Ascending aorta (tissue), 2 donors: ENCODE measurements at regions not wholly inside any gene's neighbourhood (a gene's known extent, or its start where the extent isn't known, plus 50 kb on each side); places are given as distances from the start of the nearest gene placed in this dataset.

Experiments used
- DNase-seq, 2 donors: peaks; one replicate each; pipeline ENCODE4 v3.0.0-alpha.2; 2019; ENCODE audit warnings: low spot score in 2 of 2
- H3K27ac ChIP-seq, 2 donors: fragments of 200-600 bp; sonication (generic); one replicate each; pipeline ENCODE4 v1.5.1; 2016 to 2017; ENCODE audit warnings: mild to moderate bottlenecking in 1 of 2
- H3K27me3 ChIP-seq: fragments of 200-600 bp; sonication (generic); one replicate; pipeline ENCODE4 v1.5.1; 2017
- H3K36me3 ChIP-seq, 2 donors: fragments of 200-600 bp; sonication (generic); one replicate each; pipeline ENCODE4 v1.5.1; 2016
- H3K4me1 ChIP-seq, 2 donors: fragments of 200-600 bp; sonication (generic); one replicate each; pipeline ENCODE4 v1.5.1; 2016 to 2017; ENCODE audit warnings: mild to moderate bottlenecking in 1 of 2
- H3K4me3 ChIP-seq, 2 donors: fragments of 200-600 bp; sonication (generic); one replicate each; pipeline ENCODE4 v1.5.1; 2016 to 2017; ENCODE audit warnings: mild to moderate bottlenecking in 1 of 2
- H3K9me3 ChIP-seq, 2 donors: fragments of 200-600 bp; sonication (generic); one replicate each; pipeline ENCODE4 v1.5.1; 2016
- intact Hi-C: fragments of 100-400 bp; cut with DNase I; formaldehyde crosslinking; loops from one replicate; pipeline ENCODE4 v1.15.1; 2023
- TF ChIP-seq, protein P1 (sequence below), 3 experiments: fragments of 200-600 bp in 2 of 3; fragments of 450-650 bp in 1 of 3; sonication (generic) in 2 of 3; IDR thresholded peaks; one replicate each; pipeline ENCODE4 v1.5.1; 2016 to 2019; ENCODE audit warnings: antibody characterized with exemption in 3 of 3, mild to moderate bottlenecking in 1 of 3, moderate library complexity in 1 of 3

DNA sequence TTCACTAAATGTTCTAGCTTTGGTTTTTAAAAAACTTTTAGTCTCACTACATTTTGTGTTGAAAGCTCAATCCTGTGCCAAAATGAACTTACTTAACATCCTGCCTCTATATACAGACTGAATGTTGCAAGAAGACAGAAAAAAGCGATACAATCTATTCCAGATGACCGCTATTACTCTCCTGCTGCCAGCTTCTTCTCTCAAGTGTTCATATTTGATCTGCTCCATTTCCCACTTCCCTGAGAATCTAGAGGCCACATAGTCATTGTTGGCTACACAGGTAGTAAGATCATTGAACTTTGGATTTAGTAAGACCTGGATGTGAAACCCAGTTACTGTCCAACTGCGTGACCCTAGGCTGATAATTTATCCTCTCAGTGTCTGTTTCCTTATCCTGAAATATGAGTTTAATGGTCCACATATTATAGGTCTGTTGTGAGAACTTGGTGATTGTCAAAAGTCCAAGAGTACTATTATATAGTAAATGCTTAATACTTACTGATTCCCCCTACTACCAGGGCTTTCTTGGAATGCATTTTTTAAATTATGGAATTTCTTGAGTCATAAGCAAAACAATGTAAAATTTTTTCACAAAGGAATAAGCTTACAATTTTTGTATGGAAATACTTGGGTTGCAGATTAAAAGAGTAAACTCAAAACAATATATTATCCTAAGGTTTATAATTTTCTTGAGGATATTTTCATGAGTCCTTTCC is 976.8 kb upstream of the ADGRL3 start:
- H3K27me3 ChIP-seq: no peaks in the 10 kb centered on the region
- peaks cover 0 to 6% of the 10 kb centered on the region in 2 donors for H3K4me1 ChIP-seq
- intact Hi-C loops: no loop called here
- H3K27ac ChIP-seq: no peak overlapping the region
- H3K36me3 ChIP-seq: no peaks in the 10 kb centered on the region
- no peak for DNase-seq
- H3K4me3 ChIP-seq: no peak overlapping the region
- TF ChIP-seq, protein P1, sequence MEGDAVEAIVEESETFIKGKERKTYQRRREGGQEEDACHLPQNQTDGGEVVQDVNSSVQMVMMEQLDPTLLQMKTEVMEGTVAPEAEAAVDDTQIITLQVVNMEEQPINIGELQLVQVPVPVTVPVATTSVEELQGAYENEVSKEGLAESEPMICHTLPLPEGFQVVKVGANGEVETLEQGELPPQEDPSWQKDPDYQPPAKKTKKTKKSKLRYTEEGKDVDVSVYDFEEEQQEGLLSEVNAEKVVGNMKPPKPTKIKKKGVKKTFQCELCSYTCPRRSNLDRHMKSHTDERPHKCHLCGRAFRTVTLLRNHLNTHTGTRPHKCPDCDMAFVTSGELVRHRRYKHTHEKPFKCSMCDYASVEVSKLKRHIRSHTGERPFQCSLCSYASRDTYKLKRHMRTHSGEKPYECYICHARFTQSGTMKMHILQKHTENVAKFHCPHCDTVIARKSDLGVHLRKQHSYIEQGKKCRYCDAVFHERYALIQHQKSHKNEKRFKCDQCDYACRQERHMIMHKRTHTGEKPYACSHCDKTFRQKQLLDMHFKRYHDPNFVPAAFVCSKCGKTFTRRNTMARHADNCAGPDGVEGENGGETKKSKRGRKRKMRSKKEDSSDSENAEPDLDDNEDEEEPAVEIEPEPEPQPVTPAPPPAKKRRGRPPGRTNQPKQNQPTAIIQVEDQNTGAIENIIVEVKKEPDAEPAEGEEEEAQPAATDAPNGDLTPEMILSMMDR (IDR thresholded peaks at IDR 0.05): no peak
- no peaks in the 10 kb centered on the region for H3K9me3 ChIP-seq

DNA sequence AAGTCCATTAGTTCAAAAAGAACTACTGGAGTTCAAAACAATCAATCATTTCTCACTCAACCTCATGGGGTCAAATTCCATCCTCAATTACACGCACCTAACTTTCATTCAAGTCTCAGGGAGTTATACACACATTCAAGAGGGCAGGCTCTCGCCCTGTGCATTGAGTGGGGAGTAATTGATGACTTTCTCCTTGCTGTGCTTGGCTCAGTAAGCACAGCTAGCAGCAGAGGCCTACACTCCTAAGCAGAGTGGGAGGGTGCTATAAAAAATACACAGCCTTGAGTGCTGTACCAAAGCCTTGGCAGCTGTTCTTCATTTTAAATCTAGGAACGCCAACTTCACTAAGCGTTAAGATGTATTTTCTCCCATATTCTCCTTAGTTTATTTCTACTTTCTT is 958.3 kb upstream of the ADGRL3 start:
- Histone ChIP-seq H3K9me3 (no peaks in the 10 kb centered on the region), H3K27ac (no peak overlapping the region), H3K4me3 (no peak overlapping the region), H3K36me3 (no peaks in the 10 kb centered on the region), H3K27me3 (no peaks in the 10 kb centered on the region), H3K4me1 (peaks cover 0 to 13% of the 10 kb centered on the region in 2 donors)
- no peak for DNase-seq
- TF ChIP-seq, protein P1 (IDR thresholded peaks at IDR 0.05): no peak
- intact Hi-C loops: no loop called here

DNA sequence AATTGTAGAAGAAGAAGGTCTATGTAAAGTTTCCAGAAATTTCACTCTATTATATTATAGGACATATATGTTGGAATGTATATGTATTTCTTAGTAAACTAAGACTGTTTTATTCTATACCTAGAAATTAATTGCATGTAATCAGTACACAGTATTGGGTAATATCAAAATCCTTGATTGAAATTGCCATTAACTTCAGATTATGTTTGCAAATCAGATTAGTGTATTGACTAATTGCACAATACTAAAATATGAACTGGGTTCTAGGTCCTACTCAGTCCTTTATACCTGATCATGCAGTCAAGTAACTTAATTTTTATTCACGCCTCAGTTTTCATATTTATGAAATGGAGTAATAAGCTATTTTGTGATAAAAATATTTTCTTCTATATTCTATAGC is 950.3 kb upstream of the ADGRL3 start:
- no peaks in the 10 kb centered on the region for H3K9me3 ChIP-seq
- no peak overlapping the region for H3K27ac ChIP-seq
- no peak overlapping the region for H3K4me3 ChIP-seq
- intact Hi-C loops: no loop called here
- no peaks in the 10 kb centered on the region for H3K36me3 ChIP-seq
- DNase-seq: no peak
- no peaks in the 10 kb centered on the region for H3K27me3 ChIP-seq
- H3K4me1 ChIP-seq: no peaks in the 10 kb centered on the region
- TF ChIP-seq, protein P1 (IDR thresholded peaks at IDR 0.05): no peak

DNA sequence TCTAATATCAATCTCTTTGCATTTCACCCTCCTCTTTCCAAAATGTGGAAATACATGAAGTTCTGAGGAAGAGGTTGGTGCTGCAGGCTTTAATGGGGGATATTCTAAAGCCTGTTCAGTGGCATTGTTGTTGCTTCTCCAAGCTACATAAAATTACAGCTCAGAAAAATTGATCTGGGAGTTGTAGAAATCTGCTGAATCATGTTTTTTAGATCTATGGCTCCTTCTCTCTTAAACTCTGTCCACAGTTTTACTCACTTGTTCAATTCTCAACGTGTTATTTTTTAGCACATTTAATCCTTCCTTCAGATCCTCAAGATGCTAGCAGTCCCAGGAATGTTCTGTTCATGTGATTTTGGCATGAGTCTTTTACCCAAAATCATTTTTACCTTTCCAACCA is 949.5 kb upstream of the ADGRL3 start:
- intact Hi-C loops: no loop called here
- no peaks in the 10 kb centered on the region for H3K9me3 ChIP-seq

DNA sequence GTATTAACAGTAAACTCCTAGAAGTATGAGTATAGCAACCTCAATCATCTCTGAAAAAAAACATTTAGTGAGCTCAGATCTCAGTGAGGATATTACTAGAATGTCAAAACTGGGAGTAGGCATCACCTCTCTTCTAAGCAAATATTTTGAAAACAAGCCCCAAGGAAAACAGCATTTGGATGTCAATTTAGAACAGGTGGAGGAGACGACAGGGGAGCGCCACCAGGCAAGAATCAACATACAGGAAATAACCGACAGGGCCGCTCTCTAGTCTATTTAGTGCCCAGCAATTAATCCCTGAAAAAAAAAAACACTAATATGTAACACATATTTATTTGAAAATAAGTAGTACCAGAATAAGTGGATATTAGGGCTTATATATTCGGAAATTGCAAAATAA is 940.3 kb upstream of the ADGRL3 start:
- no peak overlapping the region for H3K4me3 ChIP-seq
- H3K9me3 ChIP-seq: no peaks in the 10 kb centered on the region
- no peak overlapping the region for H3K27ac ChIP-seq
- H3K36me3 ChIP-seq: no peaks in the 10 kb centered on the region
- no peaks in the 10 kb centered on the region for H3K27me3 ChIP-seq
- DNase-seq: no peak
- TF ChIP-seq, protein P1 (IDR thresholded peaks at IDR 0.05): no peak
- intact Hi-C loops: no loop called here
- H3K4me1 ChIP-seq: no peaks in the 10 kb centered on the region

More for the DNA sequence above, 949.5 kb upstream of the ADGRL3 start:
- H3K27ac ChIP-seq: no peak overlapping the region
- no peaks in the 10 kb centered on the region for H3K36me3 ChIP-seq
- no peaks in the 10 kb centered on the region for H3K4me1 ChIP-seq
- no peak overlapping the region for H3K4me3 ChIP-seq
- TF ChIP-seq, protein P1 (IDR thresholded peaks at IDR 0.05): no peak
- H3K27me3 ChIP-seq: no peaks in the 10 kb centered on the region
- no peak for DNase-seq

DNA sequence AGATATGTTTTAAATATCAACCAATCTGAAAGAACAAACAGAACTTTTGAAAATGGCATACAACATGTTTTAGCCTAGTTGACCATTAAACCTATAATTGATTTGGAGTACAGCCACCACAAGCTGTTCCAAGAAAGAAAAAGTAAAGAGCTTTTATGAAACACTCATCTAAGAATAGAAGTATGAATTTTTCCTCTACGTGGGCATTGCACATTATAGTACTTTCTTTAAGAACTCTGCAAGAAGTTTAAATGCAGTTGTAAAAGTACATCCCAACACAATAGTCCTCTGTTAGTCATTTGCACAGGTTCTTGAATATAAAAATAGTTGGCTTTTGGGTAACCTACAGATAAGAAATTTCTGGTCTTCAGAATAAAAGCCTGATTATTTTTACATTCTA is 933.6 kb upstream of the ADGRL3 start:
- no peak for DNase-seq
- Histone ChIP-seq H3K9me3 (no peaks in the 10 kb centered on the region), H3K27ac (no peak overlapping the region), H3K27me3 (no peaks in the 10 kb centered on the region), H3K4me3 (no peak overlapping the region), H3K36me3 (no peaks in the 10 kb centered on the region), H3K4me1 (no peaks in the 10 kb centered on the region)
- intact Hi-C loops: no loop called here
- TF ChIP-seq, protein P1 (IDR thresholded peaks at IDR 0.05): no peak
